H9 (cell line): ENCODE measurements at regions not wholly inside any gene's neighbourhood (a gene's known extent, or its start where the extent isn't known, plus 50 kb on each side); places are given as distances from the start of the nearest gene placed in this dataset.

ENCODE experiments used
- DNase-seq: peaks from one replicate; pipeline ENCODE4 v3.0.0-alpha.2; 2017
- H2AFZ ChIP-seq: one replicate; pipeline ENCODE4 v1.6.1; 2013; ENCODE audit warnings: mild to moderate bottlenecking, low read length, control low read depth, moderate library complexity
- H2AK5ac ChIP-seq: 2 replicates; pipeline ENCODE4 v1.6.1; 2013; ENCODE audit warnings: low read length, control low read depth, mixed read lengths; ENCODE audit not compliant: insufficient read length
- H2BK120ac ChIP-seq: one replicate; pipeline ENCODE4 v1.6.1; 2013; ENCODE audit warnings: low read depth, mild to moderate bottlenecking, low read length, control low read depth, inconsistent platforms; ENCODE audit not compliant: poor library complexity, severe bottlenecking
- H2BK12ac ChIP-seq: 2 replicates; pipeline ENCODE4 v1.6.1; 2013; ENCODE audit warnings: low read length, control low read depth, mixed read lengths, low read depth; ENCODE audit not compliant: insufficient read length
- H2BK15ac ChIP-seq: 2 replicates; pipeline ENCODE4 v1.6.1; 2013; ENCODE audit warnings: low read depth, low read length, control low read depth
- H2BK20ac ChIP-seq: one replicate; pipeline ENCODE4 v1.6.1; 2013; ENCODE audit warnings: low read depth, mild to moderate bottlenecking, low read length, control low read depth, inconsistent platforms; ENCODE audit not compliant: poor library complexity, severe bottlenecking
- H2BK5ac ChIP-seq: 2 replicates; pipeline ENCODE4 v1.6.1; 2013; ENCODE audit warnings: low read length, control low read depth, mixed read lengths; ENCODE audit not compliant: insufficient read length
- H3K14ac ChIP-seq: 2 replicates; pipeline ENCODE4 v1.6.1; 2013; ENCODE audit warnings: low read length, control low read depth; ENCODE audit not compliant: insufficient read depth
- H3K18ac ChIP-seq: 2 replicates; pipeline ENCODE4 v1.6.1; 2013; ENCODE audit warnings: low read depth, mild to moderate bottlenecking, mixed read lengths, low read length, control low read depth; ENCODE audit not compliant: insufficient read length
- H3K23ac ChIP-seq: 2 replicates; pipeline ENCODE4 v1.6.1; 2013; ENCODE audit warnings: low read length, control low read depth, mixed read lengths, low read depth; ENCODE audit not compliant: insufficient read length
- H3K23me2 ChIP-seq: 2 replicates; pipeline ENCODE4 v1.6.1; 2013; ENCODE audit warnings: low read depth, mild to moderate bottlenecking, mixed read lengths, low read length, control low read depth; ENCODE audit not compliant: insufficient read length, poor library complexity, severe bottlenecking
- H3K27ac ChIP-seq: 2 replicates; pipeline ENCODE4 v1.5.1; 2013; ENCODE audit warnings: low read length, control low read depth, mixed read lengths, low read depth; ENCODE audit not compliant: insufficient read length
- H3K27me3 ChIP-seq: 2 replicates; pipeline ENCODE4 v1.6.1; 2013; ENCODE audit warnings: low read length, control low read depth, inconsistent platforms; ENCODE audit not compliant: insufficient read depth
- H3K4ac ChIP-seq: 2 replicates; pipeline ENCODE4 v1.6.1; 2013; ENCODE audit warnings: low read depth, mild to moderate bottlenecking, control low read depth, inconsistent platforms, low read length, moderate library complexity
- H3K4me1 ChIP-seq: 2 replicates; pipeline ENCODE4 v1.6.1; 2013; ENCODE audit warnings: low read length, control low read depth, inconsistent platforms; ENCODE audit not compliant: insufficient read depth
- H3K4me2 ChIP-seq: 2 replicates; pipeline ENCODE4 v1.6.1; 2013; ENCODE audit warnings: low read length, control low read depth, mixed read lengths; ENCODE audit not compliant: insufficient read length, insufficient read depth
- H3K56ac ChIP-seq: 2 replicates; pipeline ENCODE4 v1.6.1; 2013; ENCODE audit warnings: low read depth, mild to moderate bottlenecking, mixed read lengths, low read length, control low read depth; ENCODE audit not compliant: insufficient read length
- H3K79me1 ChIP-seq: 2 replicates; pipeline ENCODE4 v1.6.1; 2013; ENCODE audit warnings: low read depth, mild to moderate bottlenecking, moderate library complexity, low read length, control low read depth, inconsistent platforms; ENCODE audit not compliant: insufficient read depth, poor library complexity, severe bottlenecking
- H3K79me2 ChIP-seq: 2 replicates; pipeline ENCODE4 v1.6.1; 2013; ENCODE audit warnings: low read length, control low read depth, inconsistent platforms; ENCODE audit not compliant: insufficient read depth
- H3K9ac ChIP-seq: 2 replicates; pipeline ENCODE4 v1.6.1; 2013; ENCODE audit warnings: low read length, control low read depth, mixed read lengths; ENCODE audit not compliant: insufficient read length; ENCODE audit errors: extremely low read depth
- H3K9me3 ChIP-seq: one replicate; pipeline ENCODE4 v1.6.1; 2013; ENCODE audit warnings: low read depth, low read length, inconsistent platforms; ENCODE audit not compliant: control insufficient read depth
- H3T11ph ChIP-seq: one replicate; pipeline ENCODE4 v1.6.1; 2013; ENCODE audit warnings: mild to moderate bottlenecking, low read length, control low read depth, inconsistent platforms
- H4K20me1 ChIP-seq: one replicate; pipeline ENCODE4 v1.6.1; 2013; ENCODE audit not compliant: control insufficient read depth, insufficient read length, insufficient read depth
- H4K5ac ChIP-seq: 2 replicates; pipeline ENCODE4 v1.6.1; 2013; ENCODE audit warnings: low read depth, mild to moderate bottlenecking, mixed read lengths, low read length, control low read depth; ENCODE audit not compliant: insufficient read length
- H4K8ac ChIP-seq: replicated peaks from 2 replicates; pipeline ENCODE4 v1.6.1; 2013; ENCODE audit warnings: low read length, control low read depth, mixed read lengths, low read depth; ENCODE audit not compliant: insufficient read length
- H4K91ac ChIP-seq: 2 replicates; pipeline ENCODE4 v1.6.1; 2013; ENCODE audit warnings: low read depth, mild to moderate bottlenecking, moderate library complexity, mixed read lengths, low read length, control low read depth; ENCODE audit not compliant: insufficient read length
- H3K27ac Mint-ChIP-seq, 3 experiments: 2 replicates in 2 of 3; 3 replicates in 1 of 3; pipeline ENCODE4 v1.8.0; 2020 to 2021; ENCODE audit warnings: mixed read lengths in 3 of 3, mild to moderate bottlenecking in 1 of 3, moderate library complexity in 1 of 3
- H3K27me3 Mint-ChIP-seq: 2 replicates; pipeline ENCODE4 v1.8.0; 2021; ENCODE audit warnings: low read depth, mild to moderate bottlenecking, moderate library complexity, mixed read lengths
- H3K36me3 Mint-ChIP-seq, 3 experiments: 2 replicates in 2 of 3; 3 replicates in 1 of 3; pipeline ENCODE4 v1.8.0; 2020 to 2021; ENCODE audit warnings: low read depth in 3 of 3, mixed read lengths in 3 of 3; ENCODE audit not compliant: insufficient read depth in 1 of 3
- H3K4me1 Mint-ChIP-seq, 2 experiments: 2 replicates each; pipeline ENCODE4 v1.8.0; 2020; ENCODE audit warnings: mixed read lengths in 2 of 2
- H3K4me3 Mint-ChIP-seq, 2 experiments: 2 replicates in 1 of 2; 3 replicates in 1 of 2; pipeline ENCODE4 v1.8.0; 2020 to 2021; ENCODE audit warnings: mild to moderate bottlenecking in 2 of 2, mixed read lengths in 2 of 2, moderate library complexity in 1 of 2
- H3K9me3 Mint-ChIP-seq, 2 experiments: 2 replicates in 1 of 2; 3 replicates in 1 of 2; pipeline ENCODE4 v1.8.0; 2020; ENCODE audit warnings: mild to moderate bottlenecking in 2 of 2, mixed read lengths in 2 of 2, moderate library complexity in 1 of 2
- WGBS: extraction: QIAGEN DNeasy Blood & Tissue Kit; methylation state at CpG from one replicate; pipeline ENCODE4 v1.1.7; 2013; ENCODE audit warnings: missing lambda C conversion rate, low lambda C conversion rate, mixed read lengths; ENCODE audit not compliant: insufficient read length; ENCODE audit errors: extremely low coverage; 5-methylcytosine and 5-hydroxymethylcytosine counted together
- TF ChIP-seq, protein P1 (sequence below): fragments of 200-600 bp; sonication (generic); conservative IDR thresholded peaks from 3 replicates; pipeline ENCODE4 v1.8.0; 2021; ENCODE audit warnings: antibody characterized with exemption, mild to moderate bottlenecking

- no peak overlapping the region for H2AK5ac ChIP-seq
- no peaks in the 10 kb centered on the region for H3K4me1 ChIP-seq
- H2BK5ac ChIP-seq, result no peak overlapping the region
- no peak overlapping the region for H2BK12ac ChIP-seq
- H3K9ac ChIP-seq, result no peak overlapping the region
- TF ChIP-seq, protein P1, sequence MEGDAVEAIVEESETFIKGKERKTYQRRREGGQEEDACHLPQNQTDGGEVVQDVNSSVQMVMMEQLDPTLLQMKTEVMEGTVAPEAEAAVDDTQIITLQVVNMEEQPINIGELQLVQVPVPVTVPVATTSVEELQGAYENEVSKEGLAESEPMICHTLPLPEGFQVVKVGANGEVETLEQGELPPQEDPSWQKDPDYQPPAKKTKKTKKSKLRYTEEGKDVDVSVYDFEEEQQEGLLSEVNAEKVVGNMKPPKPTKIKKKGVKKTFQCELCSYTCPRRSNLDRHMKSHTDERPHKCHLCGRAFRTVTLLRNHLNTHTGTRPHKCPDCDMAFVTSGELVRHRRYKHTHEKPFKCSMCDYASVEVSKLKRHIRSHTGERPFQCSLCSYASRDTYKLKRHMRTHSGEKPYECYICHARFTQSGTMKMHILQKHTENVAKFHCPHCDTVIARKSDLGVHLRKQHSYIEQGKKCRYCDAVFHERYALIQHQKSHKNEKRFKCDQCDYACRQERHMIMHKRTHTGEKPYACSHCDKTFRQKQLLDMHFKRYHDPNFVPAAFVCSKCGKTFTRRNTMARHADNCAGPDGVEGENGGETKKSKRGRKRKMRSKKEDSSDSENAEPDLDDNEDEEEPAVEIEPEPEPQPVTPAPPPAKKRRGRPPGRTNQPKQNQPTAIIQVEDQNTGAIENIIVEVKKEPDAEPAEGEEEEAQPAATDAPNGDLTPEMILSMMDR, result no peak
- Mint-ChIP-seq H3K27me3 (no peaks in the 10 kb centered on the region; the same call in 1 of the 2 replicates), H3K27ac (no peak overlapping the region), H3K4me3 (no peak overlapping the region), H3K4me1 (no peaks in the 10 kb centered on the region), H3K36me3 (peaks cover 6 to 22% (median 8%) of the 10 kb centered on the region in 3 experiments; a peak in 6 of 7 replicates), H3K9me3 (peaks cover 82 to 95% of the 10 kb centered on the region in 2 experiments)
- no peak overlapping the region for H2AFZ ChIP-seq
- H4K91ac ChIP-seq, result no peak overlapping the region
- H3K23ac ChIP-seq, result no peak overlapping the region
- no peak overlapping the region for H3K56ac ChIP-seq
- H3T11ph ChIP-seq, result no peak overlapping the region
- H3K4ac ChIP-seq, result no peak overlapping the region
- H3K27me3 ChIP-seq, result no peaks in the 10 kb centered on the region
- no peak overlapping the region for H3K18ac ChIP-seq
- H3K4me2 ChIP-seq, result no peak overlapping the region
- H2BK120ac ChIP-seq, result no peak overlapping the region
- H4K8ac ChIP-seq, result no peak overlapping the region
- DNase-seq, result no peak
- peaks cover 72% of the 10 kb centered on the region for H3K9me3 ChIP-seq
- H4K20me1 ChIP-seq, result no peaks in the 10 kb centered on the region
- no peak overlapping the region for H3K14ac ChIP-seq
- no peaks in the 10 kb centered on the region for H3K79me1 ChIP-seq
- no peaks in the 10 kb centered on the region for H3K23me2 ChIP-seq
- no peaks in the 10 kb centered on the region for H3K79me2 ChIP-seq
- H4K5ac ChIP-seq, result no peak overlapping the region
- no peak overlapping the region for H2BK15ac ChIP-seq
- WGBS, result no CpG with 5 or more reads among the region's 5 CpGs
- H3K27ac ChIP-seq, result no peak overlapping the region
- no peak overlapping the region for H2BK20ac ChIP-seq
Observed at GRCh38 chr22:47435204-47435487, 672.7 kb downstream of the TBC1D22A start.
